Fibroblast of lung (primary cell): ENCODE measurements at regions not wholly inside any gene's neighbourhood (a gene's known extent, or its start where the extent isn't known, plus 50 kb on each side); places are given as distances from the start of the nearest gene placed in this dataset.

Source experiments
- DNase-seq, 2 donors: peaks; one replicate each; pipeline versions ENCODE4 v3.0.0 to v3.0.0-alpha.2; 2010; ENCODE audit warnings: low read depth in 2 of 2
- H2AFZ ChIP-seq: 2 replicates; pipeline ENCODE4 v1.5.1; 2012; ENCODE audit warnings: low read length, control low read depth, inconsistent platforms
- H3K27ac ChIP-seq: 2 replicates; pipeline ENCODE4 v1.5.1; 2011; ENCODE audit warnings: low read length, control low read depth; ENCODE audit not compliant: insufficient read depth
- H3K27me3 ChIP-seq: 2 replicates; pipeline ENCODE4 v1.5.1; 2011; ENCODE audit warnings: mild to moderate bottlenecking, low read length; ENCODE audit not compliant: control insufficient read depth, insufficient read depth
- H3K36me3 ChIP-seq: 2 replicates; pipeline ENCODE4 v1.5.1; 2011; ENCODE audit warnings: low read length; ENCODE audit not compliant: control insufficient read depth, insufficient read depth
- H3K4me1 ChIP-seq: 2 replicates; pipeline ENCODE4 v1.5.1; 2011; ENCODE audit warnings: low read length; ENCODE audit not compliant: control insufficient read depth, insufficient read depth; ENCODE audit errors: extremely low read depth
- H3K4me2 ChIP-seq: 2 replicates; pipeline ENCODE4 v1.5.1; 2011; ENCODE audit warnings: low read length, control low read depth; ENCODE audit not compliant: insufficient read depth; ENCODE audit errors: extremely low read depth
- H3K4me3 ChIP-seq, 4 experiments: fragments of 200-600 bp in 1 of 4; sonication (generic) in 1 of 4; replicated peaks in 1 of 4; 2 replicates each; pipeline ENCODE4 v1.5.1; 2011 to 2016; ENCODE audit warnings: low read length in 4 of 4, low read depth in 3 of 4, mild to moderate bottlenecking in 3 of 4, control low read depth in 2 of 4, inconsistent platforms in 1 of 4, mixed read lengths in 1 of 4; ENCODE audit not compliant: insufficient read depth in 1 of 4; ENCODE audit errors: control extremely low read depth in 1 of 4
- H3K79me2 ChIP-seq: 2 replicates; pipeline ENCODE4 v1.5.1; 2012; ENCODE audit warnings: mild to moderate bottlenecking, low read length, inconsistent platforms; ENCODE audit not compliant: control insufficient read depth, insufficient read depth
- H3K9ac ChIP-seq: 2 replicates; pipeline ENCODE4 v1.5.1; 2011; ENCODE audit warnings: mild to moderate bottlenecking, low read length, control low read depth; ENCODE audit not compliant: insufficient read depth
- H3K9me3 ChIP-seq: 2 replicates; pipeline ENCODE4 v1.5.1; 2012; ENCODE audit warnings: low read depth, low read length; ENCODE audit not compliant: control insufficient read depth, insufficient read depth
- H4K20me1 ChIP-seq: 2 replicates; pipeline ENCODE4 v1.5.1; 2011; ENCODE audit warnings: low read length; ENCODE audit not compliant: control insufficient read depth, insufficient read depth; ENCODE audit errors: extremely low read depth
- EZH2 ChIP-seq: IDR thresholded peaks from 2 replicates; pipeline ENCODE4 v1.5.1; 2012; ENCODE audit warnings: low read length, control low read depth, mild to moderate bottlenecking; ENCODE audit errors: missing control alignments
- TF ChIP-seq, protein P1 (sequence below), 2 donors: IDR thresholded peaks in 1 of 2; conservative IDR thresholded peaks in 1 of 2; 1 replicate in 1 of 2; 2 replicates in 1 of 2; pipeline ENCODE4 v1.5.1; 2011 to 2012; ENCODE audit warnings: low read length in 2 of 2, control low read depth in 1 of 2, inconsistent platforms in 1 of 2, low read depth in 1 of 2, mild to moderate bottlenecking in 1 of 2

DNA sequence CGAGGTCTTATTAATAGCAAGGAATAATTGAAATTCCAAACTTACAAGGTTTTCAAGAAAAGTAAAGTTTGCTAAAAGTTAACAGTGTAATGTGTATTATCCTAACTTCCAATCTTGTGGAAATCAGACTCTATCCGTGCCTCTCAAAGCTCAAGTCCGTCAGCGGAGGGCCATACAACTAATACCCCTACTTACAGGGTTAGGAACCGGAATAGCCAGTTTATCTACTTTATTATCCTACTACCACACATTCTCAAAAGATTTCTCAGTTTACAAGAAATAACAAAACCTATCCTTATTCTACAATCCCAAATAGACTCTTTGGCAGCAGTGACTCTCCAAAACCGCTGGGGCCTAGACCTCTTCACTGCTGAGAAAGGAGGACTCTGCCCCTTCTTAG, 457.8 kb downstream of the PTPRC start:
- TF ChIP-seq, protein P1, sequence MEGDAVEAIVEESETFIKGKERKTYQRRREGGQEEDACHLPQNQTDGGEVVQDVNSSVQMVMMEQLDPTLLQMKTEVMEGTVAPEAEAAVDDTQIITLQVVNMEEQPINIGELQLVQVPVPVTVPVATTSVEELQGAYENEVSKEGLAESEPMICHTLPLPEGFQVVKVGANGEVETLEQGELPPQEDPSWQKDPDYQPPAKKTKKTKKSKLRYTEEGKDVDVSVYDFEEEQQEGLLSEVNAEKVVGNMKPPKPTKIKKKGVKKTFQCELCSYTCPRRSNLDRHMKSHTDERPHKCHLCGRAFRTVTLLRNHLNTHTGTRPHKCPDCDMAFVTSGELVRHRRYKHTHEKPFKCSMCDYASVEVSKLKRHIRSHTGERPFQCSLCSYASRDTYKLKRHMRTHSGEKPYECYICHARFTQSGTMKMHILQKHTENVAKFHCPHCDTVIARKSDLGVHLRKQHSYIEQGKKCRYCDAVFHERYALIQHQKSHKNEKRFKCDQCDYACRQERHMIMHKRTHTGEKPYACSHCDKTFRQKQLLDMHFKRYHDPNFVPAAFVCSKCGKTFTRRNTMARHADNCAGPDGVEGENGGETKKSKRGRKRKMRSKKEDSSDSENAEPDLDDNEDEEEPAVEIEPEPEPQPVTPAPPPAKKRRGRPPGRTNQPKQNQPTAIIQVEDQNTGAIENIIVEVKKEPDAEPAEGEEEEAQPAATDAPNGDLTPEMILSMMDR (conservative IDR thresholded peaks at IDR 0.05 in 1 of 2, IDR thresholded peaks at IDR 0.05 in 1 of 2; ENCODE audit: low read depth in 1 of 2, low read length in 2 of 2): no peak
- TF ChIP-seq EZH2: no peak
- Histone ChIP-seq H3K79me2 (no peaks in the 10 kb centered on the region), H3K9ac (no peak overlapping the region), H3K4me1 (no peaks in the 10 kb centered on the region), H3K27me3 (no peaks in the 10 kb centered on the region), H3K27ac (no peak overlapping the region), H2AFZ (no peak overlapping the region), H3K36me3 (no peaks in the 10 kb centered on the region), H3K4me3 (no peak overlapping the region), H4K20me1 (no peaks in the 10 kb centered on the region), H3K9me3 (no peaks in the 10 kb centered on the region), H3K4me2 (no peak overlapping the region)
- DNase-seq: no peak

DNA sequence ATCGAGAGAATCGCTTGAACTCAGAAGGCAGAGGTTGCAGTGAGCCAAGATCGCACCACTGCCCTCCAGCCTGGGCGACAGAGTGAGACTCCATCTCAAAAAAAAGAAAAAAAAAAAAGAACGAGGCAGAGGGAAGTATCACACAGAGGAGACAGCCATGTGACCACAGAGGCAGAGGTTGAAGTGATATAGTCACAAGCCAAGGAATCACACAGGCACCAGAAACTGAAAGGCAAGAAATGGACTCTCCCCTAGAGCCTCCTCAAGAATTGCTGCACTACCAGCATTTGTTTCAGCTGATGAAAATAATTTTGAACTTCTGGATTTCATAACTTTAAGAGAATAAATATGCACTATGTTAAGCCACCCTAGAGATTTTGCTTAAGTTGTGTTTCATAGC, 459.6 kb downstream of the PTPRC start:
- Histone ChIP-seq H3K36me3 (no peaks in the 10 kb centered on the region), H3K27ac (no peak overlapping the region), H3K4me2 (no peak overlapping the region), H3K4me1 (no peaks in the 10 kb centered on the region), H3K9ac (no peak overlapping the region), H3K27me3 (no peaks in the 10 kb centered on the region), H4K20me1 (no peaks in the 10 kb centered on the region), H2AFZ (no peak overlapping the region), H3K4me3 (no peak overlapping the region), H3K9me3 (no peaks in the 10 kb centered on the region), H3K79me2 (no peaks in the 10 kb centered on the region)
- DNase-seq: no peak
- TF ChIP-seq, protein P1 (conservative IDR thresholded peaks at IDR 0.05 in 1 of 2, IDR thresholded peaks at IDR 0.05 in 1 of 2; ENCODE audit: low read depth in 1 of 2, low read length in 2 of 2): no peak
- TF ChIP-seq EZH2: no peak

DNA sequence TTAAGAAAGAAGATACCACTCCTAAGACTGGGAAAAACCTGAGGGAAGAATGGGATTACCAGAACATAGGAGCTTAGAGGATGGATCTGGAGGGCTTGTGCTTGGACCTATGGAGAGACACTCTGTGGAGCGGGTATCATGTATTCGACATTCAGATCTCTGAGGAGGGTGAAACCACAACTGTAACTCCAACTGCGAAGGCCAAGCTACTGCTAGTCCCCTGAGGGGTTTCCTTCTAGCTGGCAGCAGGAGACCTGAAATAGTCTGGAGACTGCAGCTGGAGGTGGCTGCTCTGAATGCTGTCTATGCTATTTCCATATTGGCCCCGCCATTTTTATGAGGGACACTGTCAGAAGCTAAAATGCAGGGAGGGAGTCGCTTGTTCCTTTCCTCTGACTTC, 462.3 kb downstream of the PTPRC start:
- no peak overlapping the region for H3K9ac ChIP-seq
- DNase-seq: no peak
- no peaks in the 10 kb centered on the region for H3K36me3 ChIP-seq
- no peak overlapping the region for H3K4me2 ChIP-seq
- H3K27me3 ChIP-seq: no peaks in the 10 kb centered on the region
- no peak overlapping the region for H2AFZ ChIP-seq
- H4K20me1 ChIP-seq: no peaks in the 10 kb centered on the region
- H3K9me3 ChIP-seq: no peaks in the 10 kb centered on the region
- H3K27ac ChIP-seq: no peak overlapping the region
- H3K79me2 ChIP-seq: no peaks in the 10 kb centered on the region
- TF ChIP-seq, protein P1 (conservative IDR thresholded peaks at IDR 0.05 in 1 of 2, IDR thresholded peaks at IDR 0.05 in 1 of 2; ENCODE audit: low read depth in 1 of 2, low read length in 2 of 2): no peak
- no peak for TF ChIP-seq EZH2
- no peaks in the 10 kb centered on the region for H3K4me1 ChIP-seq
- no peak overlapping the region for H3K4me3 ChIP-seq
